Endothelial cell of umbilical vein (primary cell): ENCODE measurements at regions not wholly inside any gene's neighbourhood (a gene's known extent, or its start where the extent isn't known, plus 50 kb on each side); places are given as distances from the start of the nearest gene placed in this dataset.

Experiments
- BruUV-seq: library from RNA; stranded (reverse); fragments of 400-500 nt; replicated peaks from 2 replicates; lab custom pipeline; 2021; lab: Mats Ljungman, UMichigan
- CTCF ChIA-PET: fragments of 300-600, 350-600 bp; sonication (Branson Sonifier 250); formaldehyde crosslinking; loops from one replicate; lab custom pipeline; 2021; ENCODE audit warnings: antibody characterized with exemption, inconsistent platforms; lab: Charles Lee
- POLR2A ChIA-PET: fragments of 300-600, 350-600 bp; sonication (Branson Sonifier 250); formaldehyde crosslinking; loops from one replicate; lab custom pipeline; 2021; ENCODE audit warnings: antibody characterized with exemption, inconsistent platforms; lab: Charles Lee
- DNase-seq: peaks from one replicate; pipeline ENCODE4 v3.0.0-alpha.2; 2011; ENCODE audit warnings: low read depth, low spot score
- FAIRE-seq: peaks from 2 replicates; lab custom pipeline; 2011; peaks lifted over from hg19 to GRCh38; lab: Jason Lieb, UNC
- H2AFZ ChIP-seq: 2 replicates; pipeline ENCODE4 v1.6.0; 2012; ENCODE audit warnings: low read depth, low read length, control low read depth, inconsistent platforms
- H3K27ac ChIP-seq: 2 replicates; pipeline ENCODE4 v1.5.1; 2011; ENCODE audit warnings: low read depth, mild to moderate bottlenecking, control low read depth, low read length, moderate library complexity; ENCODE audit not compliant: insufficient read depth
- H3K27me3 ChIP-seq, 2 experiments: 2 replicates each; pipeline versions ENCODE4 v1.6.0 to v1.6.1; 2011; ENCODE audit warnings: low read length in 2 of 2, mixed read lengths in 1 of 2; ENCODE audit not compliant: control insufficient read depth in 2 of 2, insufficient read depth in 2 of 2
- H3K36me3 ChIP-seq, 2 experiments: 2 replicates in 1 of 2; 3 replicates in 1 of 2; pipeline ENCODE4 v1.5.1; 2011; ENCODE audit warnings: low read length in 2 of 2, mild to moderate bottlenecking in 1 of 2, moderate library complexity in 1 of 2; ENCODE audit not compliant: control insufficient read depth in 2 of 2, insufficient read depth in 2 of 2; ENCODE audit errors: extremely low read depth in 1 of 2
- H3K4me1 ChIP-seq: 3 replicates; pipeline ENCODE4 v1.5.1; 2011; ENCODE audit warnings: mild to moderate bottlenecking, low read length; ENCODE audit not compliant: control insufficient read depth, insufficient read depth; ENCODE audit errors: extremely low read depth
- H3K4me2 ChIP-seq: 2 replicates; pipeline ENCODE4 v1.6.1; 2011; ENCODE audit warnings: low read length, control low read depth, mixed read lengths; ENCODE audit not compliant: insufficient read depth
- H3K4me3 ChIP-seq, 3 experiments: fragments of 200-600 bp in 1 of 3; sonication (generic), shearing (Covaris generic) in 1 of 3; replicated peaks in 1 of 3; 2 replicates each; pipeline ENCODE4 v1.5.1; 2011 to 2016; ENCODE audit warnings: control low read depth in 3 of 3, low read length in 3 of 3, mild to moderate bottlenecking in 2 of 3, inconsistent platforms in 1 of 3, low read depth in 1 of 3, moderate library complexity in 1 of 3; ENCODE audit not compliant: insufficient read depth in 1 of 3
- H3K79me2 ChIP-seq: 2 replicates; pipeline ENCODE4 v1.6.0; 2012; ENCODE audit warnings: low read length, inconsistent platforms; ENCODE audit not compliant: control insufficient read depth, insufficient read depth
- H3K9ac ChIP-seq: replicated peaks from 2 replicates; pipeline ENCODE3; 2011; ENCODE audit warnings: low read length, control low read depth; ENCODE audit not compliant: insufficient read depth; ENCODE audit errors: extremely low read depth
- H3K9me1 ChIP-seq: replicated peaks from 3 replicates; pipeline ENCODE4 v1.6.0; 2011; ENCODE audit warnings: mild to moderate bottlenecking, low read length; ENCODE audit not compliant: control insufficient read depth, insufficient read depth; ENCODE audit errors: extremely low read depth
- H3K9me3 ChIP-seq: replicated peaks from 2 replicates; pipeline ENCODE4 v1.5.1; 2012; ENCODE audit warnings: low read length, inconsistent platforms; ENCODE audit not compliant: control insufficient read depth, insufficient read depth
- H4K20me1 ChIP-seq: replicated peaks from 2 replicates; pipeline ENCODE3; 2011; ENCODE audit warnings: mild to moderate bottlenecking, low read length; ENCODE audit not compliant: control insufficient read depth, insufficient read depth; ENCODE audit errors: extremely low read depth
- CTCF ChIP-seq, 2 donors: IDR thresholded peaks; 1 replicate in 1 of 2; 2 replicates in 1 of 2; pipeline ENCODE4 v1.5.1; 2011; ENCODE audit warnings: low read length in 2 of 2, mild to moderate bottlenecking in 2 of 2, moderate library complexity in 2 of 2, control low read depth in 1 of 2, inconsistent platforms in 1 of 2, low read depth in 1 of 2; ENCODE audit not compliant: insufficient read depth in 1 of 2; ENCODE audit errors: extremely low read depth in 1 of 2
- EZH2 ChIP-seq: IDR thresholded peaks from 2 replicates; pipeline ENCODE4 v1.6.1; 2012; ENCODE audit warnings: borderline replicate concordance, low read depth, mild to moderate bottlenecking, moderate library complexity, low read length, inconsistent platforms; ENCODE audit not compliant: severe bottlenecking
- FOS ChIP-seq: IDR thresholded peaks from 2 replicates; pipeline ENCODE4 v1.6.1; 2011; ENCODE audit warnings: mild to moderate bottlenecking, low read length, moderate library complexity, borderline replicate concordance; ENCODE audit not compliant: insufficient read depth
- GATA2 ChIP-seq: IDR thresholded peaks from 2 replicates; pipeline ENCODE4 v1.7.0; 2011; ENCODE audit warnings: low read depth, mild to moderate bottlenecking, moderate library complexity, mixed read lengths, low read length; ENCODE audit not compliant: insufficient read length, insufficient read depth
- JUN ChIP-seq: IDR thresholded peaks from 2 replicates; pipeline ENCODE4 v1.6.1; 2011; ENCODE audit warnings: borderline replicate concordance, low read depth; ENCODE audit not compliant: insufficient read length, insufficient read depth
- MAX ChIP-seq: IDR thresholded peaks from 2 replicates; pipeline ENCODE4 v1.6.1; 2011; ENCODE audit not compliant: insufficient read depth, insufficient read length
- MYC ChIP-seq: IDR thresholded peaks from one replicate; pipeline ENCODE4 v1.6.1; 2011; ENCODE audit warnings: mild to moderate bottlenecking, low read depth, low read length
- POLR2A ChIP-seq: IDR thresholded peaks from 2 replicates; pipeline ENCODE4 v1.6.1; 2012; ENCODE audit warnings: low read depth, mild to moderate bottlenecking, control low read depth, low read length
- POLR2AphosphoS5 ChIP-seq: IDR thresholded peaks from 2 replicates; pipeline ENCODE4 v1.6.1; 2012; ENCODE audit warnings: low read depth, mild to moderate bottlenecking, control low read depth, low read length, moderate library complexity; ENCODE audit not compliant: insufficient read depth
- dilution Hi-C: fragments of 300-500 bp; cut with MboI; formaldehyde crosslinking; loops from one replicate; pipeline ENCODE4 v1.15.0; 2019; ENCODE audit warnings: low sequenced_read_pairs; ENCODE audit not compliant: extremely low pct_ligation_motif_present
- intact Hi-C: fragments of 100-400 bp; cut with micrococcal nuclease; formaldehyde crosslinking; loops from one replicate; pipeline ENCODE4 v1.10.0; 2022

- Histone ChIP-seq H3K4me3 (no peak overlapping the region), H3K36me3 (no peaks in the 10 kb centered on the region), H3K4me1 (no peaks in the 10 kb centered on the region), H4K20me1 (no peaks in the 10 kb centered on the region), H3K9me1 (no peaks in the 10 kb centered on the region), H3K9ac (no peak overlapping the region), H2AFZ (no peak overlapping the region), H3K9me3 (peaks cover 4% of the 10 kb centered on the region), H3K27ac (no peak overlapping the region), H3K27me3 (no peaks in the 10 kb centered on the region), H3K79me2 (no peaks in the 10 kb centered on the region), H3K4me2 (no peak overlapping the region)
- DNase-seq (no peak), FAIRE-seq (no peak)
- TF ChIP-seq POLR2AphosphoS5, result no peak
- TF ChIP-seq POLR2A, result no peak
- no peak for TF ChIP-seq FOS
- no peak for TF ChIP-seq GATA2
- TF ChIP-seq CTCF (IDR thresholded peaks at IDR 0.05; ENCODE audit: extremely low read depth in 1 of 2, insufficient read depth in 1 of 2, low read depth in 1 of 2, low read length in 2 of 2), result no peak
- TF ChIP-seq JUN, result no peak
- TF ChIP-seq MYC, result no peak
- TF ChIP-seq EZH2, result no peak
- no peak for TF ChIP-seq MAX
- dilution Hi-C loops (no loop called here), intact Hi-C loops (no loop called here)
- BruUV-seq, result no TSS peak
- ChIA-PET CTCF (no interaction called here), POLR2A (no interaction called here)
Observed at GRCh38 chr3:82509951-82510603, 748.6 kb upstream of the GBE1 start.
